NCI-H1436 (cell line): ENCODE measurements at regions not wholly inside any gene's neighbourhood (a gene's known extent, or its start where the extent isn't known, plus 50 kb on each side); places are given as distances from the start of the nearest gene placed in this dataset.

ENCODE experiments used
- DNase-seq: peaks from one replicate; lab custom pipeline; 2025; lab: John Stamatoyannopoulos, UW

DNA sequence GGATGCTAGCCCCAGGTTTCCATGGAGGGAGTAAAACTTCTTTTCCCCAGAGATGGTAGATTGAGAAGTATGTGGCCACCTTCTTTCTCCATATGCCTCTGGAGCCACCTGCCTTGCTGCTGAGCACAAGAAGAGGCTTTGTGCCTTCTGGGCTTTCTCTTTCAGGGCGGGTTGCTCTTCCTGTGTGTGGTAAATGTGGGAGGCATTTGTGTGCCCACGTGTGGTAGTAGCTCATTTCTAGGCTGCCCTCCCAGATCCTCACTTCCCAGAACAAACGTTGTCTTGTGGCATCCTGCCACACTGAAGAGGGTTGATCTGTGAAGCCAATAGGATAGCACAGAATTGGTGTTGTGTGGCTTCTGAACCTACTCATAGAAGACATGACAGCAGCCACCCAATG, 342.0 kb upstream of the PODXL start:
- DNase-seq: no peak

GRCh38 chr7:131897790-131898165, 341.4 kb upstream of the PODXL start:
- no peak for DNase-seq

DNA sequence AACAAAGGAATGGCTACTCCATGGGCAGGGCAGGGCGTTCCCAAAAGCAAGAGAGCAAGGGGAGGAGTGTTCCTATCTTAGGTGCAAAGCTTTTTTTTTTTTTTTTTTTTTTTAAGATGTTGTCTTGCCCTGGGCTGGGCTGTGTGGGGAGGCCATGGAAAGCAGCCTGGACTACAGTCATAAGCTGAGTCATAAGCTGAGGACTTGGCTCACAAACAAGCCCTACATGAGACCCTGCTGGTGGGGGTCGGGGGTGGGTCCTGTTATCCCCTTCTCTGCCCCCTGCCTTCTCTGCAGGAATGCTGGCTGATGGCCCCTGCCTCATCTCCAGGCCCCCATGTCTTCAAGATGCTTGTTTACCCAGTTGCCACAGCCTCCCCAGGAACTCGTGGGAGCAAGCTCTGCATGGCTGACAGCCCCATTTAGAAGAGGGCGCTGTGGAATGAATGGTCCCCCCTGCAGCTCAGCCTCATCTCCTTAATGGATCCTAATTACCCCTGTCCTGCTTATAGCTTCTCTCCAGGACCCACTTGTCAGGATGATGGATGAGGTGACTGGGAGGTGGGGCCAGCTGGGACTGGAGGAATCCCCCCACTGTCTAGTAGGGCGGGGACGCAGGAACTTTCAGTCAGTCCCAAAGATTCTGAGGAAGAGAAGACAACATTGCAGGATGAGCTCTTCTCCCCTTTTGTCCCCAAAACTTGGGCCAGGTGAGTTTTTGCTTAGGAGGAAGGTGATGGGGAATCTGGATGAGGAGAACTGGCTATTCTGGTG, 340.8 kb upstream of the PODXL start:
- no peak for DNase-seq

GRCh38 chr7:131896165-131896863, 339.9 kb upstream of the PODXL start:
- no peak for DNase-seq

GRCh38 chr7:131895541-131896164, 339.2 kb upstream of the PODXL start:
- no peak for DNase-seq

DNA sequence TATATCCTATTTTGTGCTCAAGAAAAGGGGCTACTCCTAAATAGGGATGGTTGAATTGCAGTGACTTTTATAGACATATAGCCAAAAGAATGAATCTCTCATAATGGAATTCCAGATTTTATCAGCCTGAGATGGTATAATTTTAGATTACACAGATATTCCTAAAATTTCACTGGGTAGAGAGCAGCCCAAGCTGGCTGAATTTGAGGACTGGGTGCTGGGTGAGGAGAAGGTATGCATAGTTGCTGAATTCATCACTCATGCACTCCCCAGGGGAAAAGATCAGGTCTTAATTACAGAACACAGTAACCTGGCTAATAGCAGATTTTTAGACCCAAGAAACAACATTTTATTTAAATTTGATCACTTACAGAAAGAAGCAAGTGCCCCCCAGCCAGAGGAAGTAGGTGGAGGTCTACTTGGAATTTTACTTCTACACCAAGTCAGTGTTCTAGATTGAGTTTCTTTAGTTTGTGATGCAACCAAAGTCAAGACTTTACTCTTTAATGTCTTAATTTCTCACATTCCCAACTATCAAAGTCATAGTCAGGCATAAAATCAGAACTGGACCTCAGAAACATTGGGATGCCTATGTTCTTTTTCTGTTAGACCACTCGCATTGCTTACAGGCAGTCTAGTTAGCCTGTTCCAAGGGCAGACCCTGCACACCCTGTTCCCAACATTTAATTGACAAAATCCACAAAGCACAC, 337.4 kb upstream of the PODXL start:
- no peak for DNase-seq

- DNase-seq: no peak
Observed at GRCh38 chr7:131890176-131890575, 333.7 kb upstream of the PODXL start.

- no peak for DNase-seq
Observed at GRCh38 chr7:131889572-131890150, 333.2 kb upstream of the PODXL start.

- no peak for DNase-seq
Observed at GRCh38 chr7:131883769-131884168, 327.3 kb upstream of the PODXL start.

GRCh38 chr7:131883196-131883595, 326.8 kb upstream of the PODXL start:
- DNase-seq: no peak

- DNase-seq: no peak
Observed at GRCh38 chr7:131882321-131882720, 325.9 kb upstream of the PODXL start.

DNA sequence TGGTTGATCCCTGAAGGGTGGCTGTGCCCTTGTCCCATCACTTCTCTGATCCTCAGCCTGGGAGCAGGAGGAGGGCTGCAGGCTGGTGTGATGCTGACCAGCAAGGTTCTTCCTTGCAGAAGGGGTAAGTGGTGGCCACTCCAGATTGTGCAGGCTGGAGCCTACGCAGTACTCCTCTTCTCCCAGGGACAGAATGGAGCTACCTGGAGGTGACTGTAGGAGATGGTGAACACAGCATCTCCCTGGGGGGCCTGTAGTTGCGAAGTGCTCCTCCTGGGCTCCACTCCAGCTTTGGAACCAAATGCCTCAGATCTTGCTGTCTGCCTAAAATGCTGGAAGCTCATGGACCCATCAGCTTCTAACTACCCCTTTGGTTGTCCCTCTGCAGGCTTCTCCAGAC, 323.6 kb upstream of the PODXL start:
- DNase-seq: no peak

DNA sequence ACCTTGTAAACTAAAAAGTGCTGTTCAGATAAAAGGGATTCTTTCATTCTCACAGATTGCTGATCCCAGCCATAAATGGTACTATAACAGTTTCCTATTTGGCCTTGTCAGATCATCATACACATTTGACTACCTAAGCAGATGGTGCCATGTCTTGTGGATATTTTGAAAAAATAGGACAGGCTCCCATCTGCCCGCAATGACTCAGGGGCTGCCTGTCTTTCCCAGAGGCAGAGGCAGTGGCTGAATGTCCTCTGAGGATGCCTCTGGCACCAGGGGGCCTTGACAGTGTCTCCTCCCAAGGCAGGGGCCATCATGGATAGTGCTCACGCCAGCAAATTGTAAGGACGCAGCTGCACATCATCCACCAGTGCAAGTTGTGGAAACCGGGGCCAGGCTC, 323.0 kb upstream of the PODXL start:
- DNase-seq: no peak

- DNase-seq: no peak
Observed at GRCh38 chr7:131878777-131879176, 322.3 kb upstream of the PODXL start.

DNA sequence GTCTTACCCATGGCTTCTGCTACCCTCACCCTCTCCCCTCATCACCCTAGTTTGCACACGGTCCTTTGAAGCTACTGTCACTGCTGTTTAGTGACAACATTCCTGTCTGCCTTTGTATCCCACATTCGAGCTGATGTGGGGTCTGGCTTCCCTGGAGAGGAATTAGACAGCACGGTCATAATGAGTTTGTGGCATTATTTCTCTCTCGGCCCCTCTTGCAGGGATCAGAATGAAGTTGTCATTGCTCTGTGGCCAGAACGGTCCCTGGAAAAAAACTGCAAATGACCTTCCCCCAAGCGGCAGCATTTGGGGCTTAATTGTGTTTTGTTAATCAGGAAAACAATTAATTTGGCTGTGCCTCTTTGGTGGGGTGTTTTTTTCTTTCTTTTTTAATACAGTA, 317.2 kb upstream of the PODXL start:
- no peak for DNase-seq

- no peak for DNase-seq
Observed at GRCh38 chr7:131869986-131870385, 313.6 kb upstream of the PODXL start.

- DNase-seq: no peak
Observed at GRCh38 chr7:131869169-131869844, 312.9 kb upstream of the PODXL start.

DNA sequence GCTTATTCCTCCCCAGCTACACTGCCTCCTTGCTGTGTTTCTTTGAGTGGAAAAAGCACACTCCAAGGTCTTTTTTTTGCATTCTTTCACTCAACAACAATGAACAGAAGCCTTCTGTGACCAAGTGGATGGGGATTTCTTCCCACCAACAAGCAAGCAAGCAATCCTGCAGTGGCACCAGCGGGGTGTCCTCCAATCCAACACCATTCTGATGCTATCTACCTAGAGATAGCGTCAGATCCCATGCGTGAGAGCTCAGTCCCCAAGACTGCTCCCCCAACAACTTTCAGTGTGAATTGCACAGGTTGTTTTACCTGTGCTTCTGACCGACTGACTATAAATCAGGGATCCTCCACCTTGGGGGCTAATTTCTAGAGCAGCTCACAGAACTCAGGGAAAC, 311.0 kb upstream of the PODXL start:
- no peak for DNase-seq

- DNase-seq: no peak
Observed at GRCh38 chr7:131865911-131866310, 309.5 kb upstream of the PODXL start.

DNA sequence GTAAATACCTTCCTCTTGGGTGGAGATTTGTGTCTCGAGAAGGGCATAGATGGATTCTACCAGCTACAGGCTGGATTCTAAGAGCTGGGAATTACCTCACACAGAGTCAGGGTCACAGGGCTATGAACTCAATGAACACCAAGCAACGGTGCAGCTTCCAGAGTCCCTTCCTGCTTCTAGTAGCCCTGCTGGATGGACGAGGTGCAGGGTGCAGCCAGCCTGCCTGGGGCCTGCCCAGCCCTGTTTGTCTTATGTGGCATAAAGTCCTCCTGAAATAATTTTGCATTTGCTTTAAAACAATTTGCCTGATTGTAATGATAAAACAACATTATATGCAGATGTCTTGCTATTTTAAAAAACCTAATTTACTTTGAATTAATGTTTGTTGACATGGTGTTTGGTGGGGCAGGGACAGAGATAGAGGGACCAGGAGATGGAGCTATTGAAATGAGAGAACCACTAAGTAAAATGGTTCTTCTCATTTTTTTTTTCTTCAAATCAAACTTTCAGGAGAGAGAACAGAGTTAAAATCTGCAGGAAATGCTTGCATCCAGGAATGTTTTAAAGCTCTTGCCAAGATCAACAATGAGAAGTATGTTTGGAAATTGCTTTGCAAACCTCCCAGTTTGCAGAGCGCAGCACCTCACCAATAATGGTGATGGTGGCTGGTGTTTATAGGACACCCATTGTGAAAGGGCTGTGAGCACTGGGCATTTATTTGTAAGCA, 305.4 kb upstream of the PODXL start:
- DNase-seq: no peak
